ENCODE measurements at regions not wholly inside any gene's neighbourhood (a gene's known extent, or its start where the extent isn't known, plus 50 kb on each side); places are given as distances from the start of the nearest gene placed in this dataset.

- TF ChIP-seq CREM (IDR thresholded peaks at IDR 0.05; ENCODE audit: low read depth) (no peak), POLR2A (IDR thresholded peaks at IDR 0.05; ENCODE audit: low read depth, low read length) (no peak), ZBTB33 (IDR thresholded peaks at IDR 0.05) (no peak), E4F1 (IDR thresholded peaks at IDR 0.05; ENCODE audit: borderline replicate concordance, partially characterized antibody) (no peak), MTA2 (IDR thresholded peaks at IDR 0.05; ENCODE audit: low read depth) (no peak), NR2C2 (IDR thresholded peaks at IDR 0.05; ENCODE audit: borderline replicate concordance, control insufficient read depth, insufficient read length, low read depth) (no peak), TCF7 (IDR thresholded peaks at IDR 0.05; ENCODE audit: borderline replicate concordance) (no peak), ETV6 (conservative IDR thresholded peaks at IDR 0.05 in 1 of 2, IDR thresholded peaks at IDR 0.05 in 1 of 2; ENCODE audit: borderline replicate concordance in 1 of 2, low read depth in 1 of 2) (no peak), PBX3 (IDR thresholded peaks at IDR 0.05; ENCODE audit: insufficient replicate concordance, low read depth, low read length) (no peak), FOXK2 (IDR thresholded peaks at IDR 0.05) (no peak), TCF12 (IDR thresholded peaks at IDR 0.05; ENCODE audit: low read depth, low read length) (no peak), SIX5 (IDR thresholded peaks at IDR 0.05; ENCODE audit: low read depth, low read length, severe bottlenecking) (no peak), CEBPB (IDR thresholded peaks at IDR 0.05; ENCODE audit: borderline replicate concordance in 1 of 2, low read depth in 2 of 2, low read length in 2 of 2) (no peak)
- TF ChIP-seq, protein P1, sequence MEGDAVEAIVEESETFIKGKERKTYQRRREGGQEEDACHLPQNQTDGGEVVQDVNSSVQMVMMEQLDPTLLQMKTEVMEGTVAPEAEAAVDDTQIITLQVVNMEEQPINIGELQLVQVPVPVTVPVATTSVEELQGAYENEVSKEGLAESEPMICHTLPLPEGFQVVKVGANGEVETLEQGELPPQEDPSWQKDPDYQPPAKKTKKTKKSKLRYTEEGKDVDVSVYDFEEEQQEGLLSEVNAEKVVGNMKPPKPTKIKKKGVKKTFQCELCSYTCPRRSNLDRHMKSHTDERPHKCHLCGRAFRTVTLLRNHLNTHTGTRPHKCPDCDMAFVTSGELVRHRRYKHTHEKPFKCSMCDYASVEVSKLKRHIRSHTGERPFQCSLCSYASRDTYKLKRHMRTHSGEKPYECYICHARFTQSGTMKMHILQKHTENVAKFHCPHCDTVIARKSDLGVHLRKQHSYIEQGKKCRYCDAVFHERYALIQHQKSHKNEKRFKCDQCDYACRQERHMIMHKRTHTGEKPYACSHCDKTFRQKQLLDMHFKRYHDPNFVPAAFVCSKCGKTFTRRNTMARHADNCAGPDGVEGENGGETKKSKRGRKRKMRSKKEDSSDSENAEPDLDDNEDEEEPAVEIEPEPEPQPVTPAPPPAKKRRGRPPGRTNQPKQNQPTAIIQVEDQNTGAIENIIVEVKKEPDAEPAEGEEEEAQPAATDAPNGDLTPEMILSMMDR (IDR thresholded peaks at IDR 0.05 in 2 of 3, conservative IDR thresholded peaks at IDR 0.05 in 1 of 3; ENCODE audit: control insufficient read depth in 2 of 3, extremely low read depth in 1 of 3, insufficient read depth in 1 of 3, low read depth in 3 of 3, low read length in 3 of 3): no peak
These were observed 404.6 kb upstream of the KCND2 start for GRCh38 chr7:119868387-119868786.
